A549 (cell line): ENCODE measurements at regions not wholly inside any gene's neighbourhood (a gene's known extent, or its start where the extent isn't known, plus 50 kb on each side); places are given as distances from the start of the nearest gene placed in this dataset.
A peak's percentile ranks its signal among the peaks of the same experiment; 100 is the strongest.

Experiments used
- ATAC-seq, 2 experiments: fragments of 200-7000 bp in 1 of 2; fragments of >200 bp in 1 of 2; cut with Nextera tagmentation in 1 of 2; cut with Tn5 transposase in 1 of 2; 3 replicates each; pipeline versions ENCODE4 v1.8.0 to v1.9.1; 2018 to 2020; ENCODE audit warnings: mild to moderate bottlenecking in 1 of 2, moderate library complexity in 1 of 2
- CTCF ChIA-PET: fragments of 300-600 bp; sonication (Branson Sonifier 250); formaldehyde crosslinking; extraction: SDS; loops from one replicate; lab custom pipeline; 2021; ENCODE audit warnings: antibody characterized with exemption, inconsistent platforms; lab: Yijun Ruan, JAX
- POLR2A ChIA-PET: fragments of 350-600 bp; formaldehyde crosslinking; extraction: SDS; loops from one replicate; lab custom pipeline; 2021; ENCODE audit warnings: antibody characterized with exemption, inconsistent platforms; lab: Yijun Ruan, JAX
- DNase-seq, 2 experiments: peaks; one replicate each; pipeline versions ENCODE4 v3.0.0 to v3.0.0-alpha.2; 2011 to 2016; ENCODE audit warnings: low read depth in 1 of 2, low spot score in 1 of 2
- FAIRE-seq: peaks from 2 replicates; lab custom pipeline; 2011; peaks lifted over from hg19 to GRCh38; lab: Jason Lieb, UNC
- H3K27ac ChIP-seq, 2 experiments: fragments of >200 bp; sonication (Bioruptor Twin); formaldehyde crosslinking; 3 replicates each; pipeline ENCODE4 v1.5.1; 2016 to 2017
- H3K4me1 ChIP-seq: fragments of >200 bp; sonication (Bioruptor Twin); formaldehyde crosslinking; 3 replicates; pipeline ENCODE4 v1.6.1; 2016
- H3K4me2 ChIP-seq: fragments of >200 bp; sonication (Bioruptor Twin); formaldehyde crosslinking; 3 replicates; pipeline ENCODE4 v1.6.1; 2016
- H3K4me3 ChIP-seq: fragments of >200 bp; sonication (Bioruptor Twin); formaldehyde crosslinking; 3 replicates; pipeline ENCODE4 v1.5.1; 2016
- H3K9me3 ChIP-seq: fragments of >200 bp; sonication (Bioruptor Twin); formaldehyde crosslinking; 3 replicates; pipeline ENCODE4 v1.6.1; 2016
- BCL3 ChIP-seq: fragments of >200 bp; sonication (Bioruptor Twin); formaldehyde crosslinking; IDR thresholded peaks from 3 replicates; pipeline ENCODE4 v1.6.1; 2016
- CBX2 ChIP-seq: fragments of 200-600 bp; sonication (generic); IDR thresholded peaks from 2 replicates; pipeline ENCODE4 v1.6.1; 2016; ENCODE audit warnings: low read depth, mild to moderate bottlenecking, borderline replicate concordance
- CHD4 ChIP-seq: fragments of 200-600 bp; sonication (generic); IDR thresholded peaks from 2 replicates; pipeline ENCODE4 v1.6.1; 2016; ENCODE audit warnings: antibody characterized with exemption, mild to moderate bottlenecking, borderline replicate concordance
- EHF ChIP-seq: fragments of 250-450 bp; sonication (Bioruptor Pico); IDR thresholded peaks from 2 replicates; pipeline ENCODE4 v1.5.0; 2020; ENCODE audit warnings: mild to moderate bottlenecking
- EHMT2 ChIP-seq: fragments of 200-600 bp; sonication (generic); IDR thresholded peaks from 2 replicates; pipeline ENCODE4 v1.6.1; 2016; ENCODE audit warnings: antibody characterized with exemption, low read depth, mild to moderate bottlenecking, moderate library complexity
- ESRRA ChIP-seq: fragments of 150-350 bp; IDR thresholded peaks from 2 replicates; pipeline ENCODE4 v1.6.1; 2014; ENCODE audit warnings: mild to moderate bottlenecking, low read length, borderline replicate concordance
- FOXS1 ChIP-seq: fragments of 250-450 bp; sonication (Bioruptor Pico); IDR thresholded peaks from 2 replicates; pipeline ENCODE4 v1.5.0; 2020; ENCODE audit warnings: mild to moderate bottlenecking, moderate library complexity
- HOXA7 ChIP-seq: fragments of 250-450 bp; sonication (Bioruptor Pico); IDR thresholded peaks from 2 replicates; pipeline ENCODE4 v1.5.0; 2020; ENCODE audit warnings: mild to moderate bottlenecking, moderate library complexity
- JUNB ChIP-seq: fragments of >200 bp; sonication (Bioruptor Twin); formaldehyde crosslinking; IDR thresholded peaks from 2 replicates; pipeline ENCODE4 v1.6.1; 2016
- KDM5A ChIP-seq: fragments of 200-600 bp; sonication (generic); IDR thresholded peaks from 2 replicates; pipeline ENCODE4 v1.6.1; 2016; ENCODE audit warnings: antibody characterized with exemption, mild to moderate bottlenecking
- MAFK ChIP-seq: fragments of 450-650 bp; IDR thresholded peaks from 2 replicates; pipeline ENCODE4 v1.6.1; 2014; ENCODE audit not compliant: partially characterized antibody
- MAZ ChIP-seq: fragments of 150-350 bp; IDR thresholded peaks from 2 replicates; pipeline ENCODE4 v1.6.1; 2014; ENCODE audit warnings: antibody characterized with exemption, low read depth, low read length, borderline replicate concordance
- MYC ChIP-seq: IDR thresholded peaks from 2 replicates; pipeline ENCODE4 v1.6.1; 2012; ENCODE audit warnings: mild to moderate bottlenecking, inconsistent platforms, low read length, improper control_type of control experiment, borderline replicate concordance
- POLR2A ChIP-seq: IDR thresholded peaks from 2 replicates; pipeline ENCODE4 v1.6.1; 2012; ENCODE audit warnings: mild to moderate bottlenecking, low read length
- RARB ChIP-seq: fragments of 250-450 bp; sonication (Bioruptor Pico); IDR thresholded peaks from 2 replicates; pipeline ENCODE4 v1.8.0; 2021; ENCODE audit warnings: mild to moderate bottlenecking, moderate library complexity
- REST ChIP-seq: fragments of 200-600 bp; sonication (generic); IDR thresholded peaks from 2 replicates; pipeline ENCODE4 v1.6.1; 2016; ENCODE audit warnings: antibody characterized with exemption, mild to moderate bottlenecking, moderate library complexity
- RFX5 ChIP-seq: fragments of 450-650 bp; IDR thresholded peaks from 2 replicates; pipeline ENCODE4 v1.7.1; 2014; ENCODE audit warnings: antibody characterized with exemption, mild to moderate bottlenecking, moderate library complexity
- SMC3 ChIP-seq: fragments of >200 bp; sonication (Bioruptor Twin); formaldehyde crosslinking; IDR thresholded peaks from 3 replicates; pipeline ENCODE4 v1.6.1; 2018; ENCODE audit warnings: inconsistent platforms
- TP53 ChIP-seq: fragments of 250-450 bp; sonication (Bioruptor Pico); IDR thresholded peaks from 2 replicates; pipeline ENCODE4 v1.5.0; 2021; ENCODE audit warnings: mild to moderate bottlenecking, moderate library complexity
- USF2 ChIP-seq: fragments of 450-650 bp; IDR thresholded peaks from 2 replicates; pipeline ENCODE4 v1.6.1; 2014; ENCODE audit warnings: antibody characterized with exemption
- ZC3H11A ChIP-seq: fragments of 450-650 bp; IDR thresholded peaks from 2 replicates; pipeline ENCODE4 v1.6.1; 2014; ENCODE audit warnings: antibody characterized with exemption, mild to moderate bottlenecking
- ZFP36 ChIP-seq: fragments of 450-650 bp; IDR thresholded peaks from 2 replicates; pipeline ENCODE4 v1.6.1; 2014; ENCODE audit warnings: borderline replicate concordance; ENCODE audit not compliant: partially characterized antibody
- WGBS: methylation state at CpG from one replicate; pipeline ENCODE4 v1.1.6; 2017; ENCODE audit errors: missing lambda C conversion rate; 5-methylcytosine and 5-hydroxymethylcytosine counted together
- TF ChIP-seq, protein P1 (sequence below): fragments of >200 bp; sonication (Bioruptor Twin); formaldehyde crosslinking; IDR thresholded peaks from 2 replicates; pipeline ENCODE4 v1.6.1; 2016
- TF ChIP-seq, protein P2 (sequence below): IDR thresholded peaks from 2 replicates; pipeline ENCODE4 v1.6.1; 2012; ENCODE audit warnings: low read depth, borderline replicate concordance

- Histone ChIP-seq H3K4me3 (no peak overlapping the region), H3K9me3 (no peaks in the 10 kb centered on the region), H3K27ac (no peak overlapping the region), H3K4me2 (no peak overlapping the region), H3K4me1 (no peaks in the 10 kb centered on the region)
- ChIA-PET POLR2A (no interaction called here), CTCF (interaction anchor here (0.7 kb wide), 1 partner anchor 800 kb away, joined by 3 read pairs; no protein-coding TSS in a partner anchor)
- DNase-seq (peak; percentile 4 to 6), FAIRE-seq (no peak), ATAC-seq (peak in 1 of 2 experiments; percentile 60; a peak in 2 of 6 replicates)
- TF ChIP-seq REST: no peak
- TF ChIP-seq TP53 (CRISPR knock-in tag): no peak
- no peak for TF ChIP-seq EHMT2
- TF ChIP-seq FOXS1 (CRISPR knock-in tag): no peak
- TF ChIP-seq EHF: no peak
- no peak for TF ChIP-seq KDM5A
- TF ChIP-seq SMC3: no peak
- no peak for TF ChIP-seq RARB (CRISPR knock-in tag)
- TF ChIP-seq JUNB: no peak
- 0% methylated on average over 2 of the region's 2 CpGs for WGBS
Observed at GRCh38 chr13:47794963-47795362, 206.1 kb downstream of the SUCLA2 start.

DNA sequence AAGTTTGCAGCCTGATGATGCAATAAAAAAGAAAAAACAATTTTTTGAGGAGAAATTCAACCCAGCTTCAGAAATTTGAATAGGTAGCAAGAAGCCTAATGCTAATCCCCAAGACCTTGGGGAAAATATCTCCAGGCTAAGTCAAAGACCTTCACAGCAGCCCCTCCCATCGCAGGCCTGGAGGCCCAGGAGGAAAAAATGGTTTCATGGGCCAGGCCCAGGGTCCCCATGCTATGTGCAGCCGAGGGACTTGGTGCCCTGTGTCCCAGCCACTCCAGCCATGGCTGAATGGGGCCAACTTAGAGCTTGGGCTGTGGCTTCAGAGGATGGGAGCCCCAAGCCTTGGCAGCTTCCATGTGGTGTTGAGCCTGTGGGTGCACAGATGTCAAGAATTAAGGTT is 210.3 kb downstream of the SUCLA2 start:
- no peaks in the 10 kb centered on the region for H3K9me3 ChIP-seq
- TF ChIP-seq CHD4 (no peak), ZFP36 (peak; percentile 73)
- TF ChIP-seq, all 56 proteins: peak for 1
- ChIA-PET CTCF (no interaction called here), POLR2A (no interaction called here)
- DNase-seq: no peak
- no peak for ATAC-seq
- WGBS: 0% methylated on average over 1 of the region's 2 CpGs
- H3K27ac ChIP-seq: no peak overlapping the region
- no peaks in the 10 kb centered on the region for H3K4me1 ChIP-seq
- no peak overlapping the region for H3K4me3 ChIP-seq
- no peak for FAIRE-seq
- H3K4me2 ChIP-seq: no peak overlapping the region

- no peak for FAIRE-seq
- Histone ChIP-seq H3K27ac (no peak overlapping the region), H3K9me3 (no peaks in the 10 kb centered on the region), H3K4me3 (no peak overlapping the region), H3K4me2 (no peak overlapping the region), H3K4me1 (no peaks in the 10 kb centered on the region)
- ChIA-PET POLR2A (no interaction called here), CTCF (no interaction called here)
- TF ChIP-seq BCL3: no peak
- no peak for TF ChIP-seq POLR2A
- no peak for TF ChIP-seq USF2
- TF ChIP-seq MYC: no peak
- TF ChIP-seq TP53 (CRISPR knock-in tag): no peak
- no peak for TF ChIP-seq MAFK
- TF ChIP-seq ESRRA: no peak
- no peak for TF ChIP-seq HOXA7 (CRISPR knock-in tag)
- TF ChIP-seq FOXS1 (CRISPR knock-in tag): no peak
- TF ChIP-seq RFX5: no peak
- no peak for TF ChIP-seq JUNB
- no peak for TF ChIP-seq ZC3H11A
- TF ChIP-seq, protein P1, sequence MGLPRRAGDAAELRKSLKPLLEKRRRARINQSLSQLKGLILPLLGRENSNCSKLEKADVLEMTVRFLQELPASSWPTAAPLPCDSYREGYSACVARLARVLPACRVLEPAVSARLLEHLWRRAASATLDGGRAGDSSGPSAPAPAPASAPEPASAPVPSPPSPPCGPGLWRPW: no peak
- no peak for TF ChIP-seq MAZ
- TF ChIP-seq, protein P2, sequence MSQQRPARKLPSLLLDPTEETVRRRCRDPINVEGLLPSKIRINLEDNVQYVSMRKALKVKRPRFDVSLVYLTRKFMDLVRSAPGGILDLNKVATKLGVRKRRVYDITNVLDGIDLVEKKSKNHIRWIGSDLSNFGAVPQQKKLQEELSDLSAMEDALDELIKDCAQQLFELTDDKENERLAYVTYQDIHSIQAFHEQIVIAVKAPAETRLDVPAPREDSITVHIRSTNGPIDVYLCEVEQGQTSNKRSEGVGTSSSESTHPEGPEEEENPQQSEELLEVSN: no peak
- no peak for TF ChIP-seq CBX2
- no peak for DNase-seq
- no peak for ATAC-seq
Observed at GRCh38 chr13:47788844-47789243, 212.2 kb downstream of the SUCLA2 start.
